ENCODE measurements at regions not wholly inside any gene's neighbourhood (a gene's known extent, or its start where the extent isn't known, plus 50 kb on each side); places are given as distances from the start of the nearest gene placed in this dataset.

DNA sequence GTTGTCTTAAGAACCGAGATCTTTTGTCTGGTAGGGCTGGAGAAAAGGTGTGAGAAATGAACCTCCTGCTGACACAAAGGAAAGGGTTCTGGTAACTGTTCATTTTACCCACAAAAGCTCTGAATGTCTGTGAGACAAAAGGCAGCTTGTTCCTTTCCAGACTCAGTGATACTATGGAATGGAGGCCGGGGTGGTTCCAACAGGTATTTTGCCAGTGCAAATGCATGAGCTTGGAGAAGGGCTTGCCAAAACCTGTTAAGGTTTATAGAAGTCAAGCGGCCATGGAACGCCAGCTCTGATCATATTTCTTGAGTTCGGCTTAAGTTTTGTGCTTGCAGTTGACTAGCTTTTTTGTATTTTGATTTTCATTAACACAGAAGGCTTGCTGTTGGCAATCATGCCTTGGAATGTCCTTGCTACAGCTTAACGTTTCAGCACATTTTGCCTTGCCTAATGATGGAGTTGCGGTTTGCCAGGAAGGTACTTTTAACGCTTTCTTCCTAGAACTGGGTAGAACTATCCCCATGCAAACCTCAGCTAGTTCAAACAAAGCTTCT, 328.6 kb downstream of the PIK3R1 start:
- peaks cover 17% of the 10 kb centered on the region for H3K4me1 ChIP-seq (ENCODE audit: control insufficient read depth, low read length)
- H3K4me2 ChIP-seq (ENCODE audit: low read length): no peak overlapping the region
- TF ChIP-seq, protein P1, sequence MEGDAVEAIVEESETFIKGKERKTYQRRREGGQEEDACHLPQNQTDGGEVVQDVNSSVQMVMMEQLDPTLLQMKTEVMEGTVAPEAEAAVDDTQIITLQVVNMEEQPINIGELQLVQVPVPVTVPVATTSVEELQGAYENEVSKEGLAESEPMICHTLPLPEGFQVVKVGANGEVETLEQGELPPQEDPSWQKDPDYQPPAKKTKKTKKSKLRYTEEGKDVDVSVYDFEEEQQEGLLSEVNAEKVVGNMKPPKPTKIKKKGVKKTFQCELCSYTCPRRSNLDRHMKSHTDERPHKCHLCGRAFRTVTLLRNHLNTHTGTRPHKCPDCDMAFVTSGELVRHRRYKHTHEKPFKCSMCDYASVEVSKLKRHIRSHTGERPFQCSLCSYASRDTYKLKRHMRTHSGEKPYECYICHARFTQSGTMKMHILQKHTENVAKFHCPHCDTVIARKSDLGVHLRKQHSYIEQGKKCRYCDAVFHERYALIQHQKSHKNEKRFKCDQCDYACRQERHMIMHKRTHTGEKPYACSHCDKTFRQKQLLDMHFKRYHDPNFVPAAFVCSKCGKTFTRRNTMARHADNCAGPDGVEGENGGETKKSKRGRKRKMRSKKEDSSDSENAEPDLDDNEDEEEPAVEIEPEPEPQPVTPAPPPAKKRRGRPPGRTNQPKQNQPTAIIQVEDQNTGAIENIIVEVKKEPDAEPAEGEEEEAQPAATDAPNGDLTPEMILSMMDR (IDR thresholded peaks at IDR 0.05; ENCODE audit: low read depth, low read length, poor library complexity, severe bottlenecking): no peak
- TF ChIP-seq EZH2phosphoT487 (IDR thresholded peaks at IDR 0.05; ENCODE audit: borderline replicate concordance, low read length): no peak
- H3K79me2 ChIP-seq (ENCODE audit: control insufficient read depth, low read length): no peaks in the 10 kb centered on the region
- H3K9me3 ChIP-seq (ENCODE audit: control insufficient read depth, insufficient read depth, low read length): no peaks in the 10 kb centered on the region
- H3K36me3 ChIP-seq (ENCODE audit: control insufficient read depth, low read length): no peaks in the 10 kb centered on the region
- H3K9me2 ChIP-seq (replicated peaks; ENCODE audit: control insufficient read depth, low read length): no peaks in the 10 kb centered on the region
- H3K4me3 ChIP-seq (ENCODE audit: low read length): no peak overlapping the region
- H4K20me1 ChIP-seq (ENCODE audit: control insufficient read depth, insufficient read depth, low read depth, low read length): no peaks in the 10 kb centered on the region
- H3K27ac ChIP-seq (ENCODE audit: low read depth, low read length): no peak overlapping the region
- no peaks in the 10 kb centered on the region for H3F3A ChIP-seq (ENCODE audit: control insufficient read depth, insufficient read depth)
- peaks cover 44% of the 10 kb centered on the region for H3K27me3 ChIP-seq (ENCODE audit: control insufficient read depth, low read length)

DNA sequence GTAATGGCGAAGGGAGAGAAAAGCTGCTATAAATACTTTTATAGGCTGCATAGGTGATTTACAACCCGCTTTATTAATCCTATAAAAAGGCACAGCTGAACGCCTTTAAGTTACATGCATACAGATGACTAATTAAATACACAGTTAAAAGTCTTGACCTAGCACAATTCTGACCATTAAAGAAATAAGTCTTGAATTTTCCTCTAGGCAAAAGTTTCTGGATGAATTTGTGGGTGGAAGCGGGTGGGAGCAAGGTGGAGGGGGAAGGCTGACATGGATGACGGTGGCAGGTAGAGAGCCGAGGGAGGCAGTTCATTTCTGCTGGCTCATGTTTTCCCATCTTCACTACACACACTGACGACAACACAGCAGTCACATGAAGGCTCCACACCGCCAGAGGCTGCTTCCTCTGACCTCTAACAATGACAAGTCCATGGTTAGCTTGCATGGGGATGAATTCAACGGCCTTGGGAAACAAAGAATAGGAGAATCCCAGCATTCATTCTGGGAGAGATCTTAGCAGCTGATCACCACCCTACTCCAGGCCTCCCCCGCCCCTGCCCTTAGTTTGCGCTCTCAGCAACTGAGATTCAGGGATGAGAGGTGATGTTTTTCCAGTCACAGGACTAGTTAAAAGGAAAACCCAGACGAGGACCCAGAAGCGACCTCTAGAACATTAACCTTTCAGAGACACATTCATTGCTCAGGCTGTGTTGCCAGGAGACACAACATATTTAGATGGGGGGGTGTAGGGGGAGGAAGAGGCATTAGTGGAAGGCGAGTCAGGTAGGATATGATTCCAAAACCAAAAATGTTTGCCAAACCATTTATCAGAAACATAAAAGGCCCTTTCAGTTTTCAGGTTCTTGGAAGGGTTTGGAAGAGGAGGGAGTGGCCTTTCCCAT, 329.3 kb downstream of the PIK3R1 start:
- Histone ChIP-seq H3K9me2 (replicated peaks; ENCODE audit: control insufficient read depth, low read length) (no peaks in the 10 kb centered on the region), H3K27ac (ENCODE audit: low read depth, low read length) (no peak overlapping the region), H3K4me1 (ENCODE audit: control insufficient read depth, low read length) (peaks cover 17% of the 10 kb centered on the region), H3K4me3 (ENCODE audit: low read length) (no peak overlapping the region), H3F3A (ENCODE audit: control insufficient read depth, insufficient read depth) (no peaks in the 10 kb centered on the region), H3K4me2 (ENCODE audit: low read length) (no peak overlapping the region), H3K9me3 (ENCODE audit: control insufficient read depth, insufficient read depth, low read length) (no peaks in the 10 kb centered on the region), H3K27me3 (ENCODE audit: control insufficient read depth, low read length) (peaks cover 37% of the 10 kb centered on the region), H3K79me2 (ENCODE audit: control insufficient read depth, low read length) (no peaks in the 10 kb centered on the region), H4K20me1 (ENCODE audit: control insufficient read depth, insufficient read depth, low read depth, low read length) (no peaks in the 10 kb centered on the region), H3K36me3 (ENCODE audit: control insufficient read depth, low read length) (no peaks in the 10 kb centered on the region)
- TF ChIP-seq, protein P1 (IDR thresholded peaks at IDR 0.05; ENCODE audit: low read depth, low read length, poor library complexity, severe bottlenecking): no peak
- no peak for TF ChIP-seq EZH2phosphoT487 (IDR thresholded peaks at IDR 0.05; ENCODE audit: borderline replicate concordance, low read length)

DNA sequence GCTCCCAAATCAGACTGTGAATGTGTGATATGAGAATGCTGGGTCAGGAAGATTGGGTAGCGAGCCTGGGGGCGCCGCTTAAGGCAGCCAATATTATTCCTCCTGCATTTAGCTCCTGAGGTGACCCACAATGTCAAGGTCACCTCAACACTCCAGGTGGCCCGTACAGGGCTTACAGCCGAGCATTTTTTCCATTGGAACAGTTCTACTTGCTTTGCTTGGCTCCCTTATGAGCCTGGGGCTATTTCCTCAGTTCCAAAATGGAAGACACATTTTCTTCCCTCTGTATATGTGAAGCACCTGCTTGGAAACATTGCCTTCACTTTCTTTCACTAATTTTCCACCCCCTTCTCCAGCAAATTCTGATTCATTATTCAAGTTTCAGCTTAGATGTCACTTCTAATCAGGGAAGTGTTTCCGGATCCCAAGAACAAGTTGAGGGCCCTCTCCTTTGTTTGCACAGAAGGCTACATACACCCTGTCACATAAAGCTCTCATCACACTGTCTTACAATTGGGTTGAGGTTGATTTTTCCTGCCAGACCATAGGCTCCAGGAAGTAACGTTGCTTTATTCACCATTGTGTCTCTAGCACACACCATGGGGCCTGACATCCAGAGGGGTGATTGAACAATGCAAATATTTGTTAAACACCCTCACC, 330.2 kb downstream of the PIK3R1 start:
- H3K4me1 ChIP-seq (ENCODE audit: control insufficient read depth, low read length): peaks cover 10% of the 10 kb centered on the region
- H3K9me3 ChIP-seq (ENCODE audit: control insufficient read depth, insufficient read depth, low read length): no peaks in the 10 kb centered on the region
- H3K9me2 ChIP-seq (replicated peaks; ENCODE audit: control insufficient read depth, low read length): no peaks in the 10 kb centered on the region
- H3K4me2 ChIP-seq (ENCODE audit: low read length): no peak overlapping the region
- H3K27ac ChIP-seq (ENCODE audit: low read depth, low read length): no peak overlapping the region
- TF ChIP-seq, protein P1 (IDR thresholded peaks at IDR 0.05; ENCODE audit: low read depth, low read length, poor library complexity, severe bottlenecking): no peak
- TF ChIP-seq EZH2phosphoT487 (IDR thresholded peaks at IDR 0.05; ENCODE audit: borderline replicate concordance, low read length): no peak
- no peak overlapping the region for H3K4me3 ChIP-seq (ENCODE audit: low read length)
- H3K79me2 ChIP-seq (ENCODE audit: control insufficient read depth, low read length): no peaks in the 10 kb centered on the region
- H3K36me3 ChIP-seq (ENCODE audit: control insufficient read depth, low read length): no peaks in the 10 kb centered on the region
- H3F3A ChIP-seq (ENCODE audit: control insufficient read depth, insufficient read depth): no peaks in the 10 kb centered on the region
- no peaks in the 10 kb centered on the region for H4K20me1 ChIP-seq (ENCODE audit: control insufficient read depth, insufficient read depth, low read depth, low read length)
- peaks cover 28% of the 10 kb centered on the region for H3K27me3 ChIP-seq (ENCODE audit: control insufficient read depth, low read length)

All from DOHH2 (cell line).